SK-N-SH (cell line): ENCODE measurements at regions not wholly inside any gene's neighbourhood (a gene's known extent, or its start where the extent isn't known, plus 50 kb on each side); places are given as distances from the start of the nearest gene placed in this dataset.

ENCODE experiments used
- CTCF ChIA-PET: fragments of 300-600, 350-600 bp; formaldehyde crosslinking; extraction: SDS; loops from one replicate; lab custom pipeline; 2021; lab: Yijun Ruan, JAX
- POLR2A ChIA-PET: fragments of 350-600 bp; sonication (Branson Sonifier 250); formaldehyde crosslinking; extraction: SDS; loops from one replicate; lab custom pipeline; 2020; ENCODE audit warnings: antibody characterized with exemption, inconsistent platforms; lab: Yijun Ruan, JAX
- DNase-seq: peaks from one replicate; pipeline ENCODE4 v3.0.0; 2012
- H2AFZ ChIP-seq: fragments of 200-600 bp; sonication (generic); 2 replicates; pipeline ENCODE4 v1.8.1; 2016; ENCODE audit warnings: antibody characterized with exemption, mild to moderate bottlenecking, low read depth
- H3F3A ChIP-seq: fragments of 200-600 bp; sonication (generic); replicated peaks from 2 replicates; pipeline ENCODE3; 2016; ENCODE audit warnings: antibody characterized with exemption, mild to moderate bottlenecking; ENCODE audit not compliant: insufficient read depth
- H3K27ac ChIP-seq, 2 experiments: fragments of 200-500 bp in 1 of 2; fragments of 200-600 bp in 1 of 2; sonication (Bioruptor generic) in 1 of 2; sonication (generic), shearing (Covaris generic) in 1 of 2; 2 replicates each; pipeline versions ENCODE4 v1.5.1 to v1.6.1; 2014 to 2016; ENCODE audit warnings: low read depth in 2 of 2, inconsistent platforms in 1 of 2, low read length in 1 of 2, mild to moderate bottlenecking in 1 of 2, mixed read lengths in 1 of 2
- H3K27me3 ChIP-seq: fragments of 200-600 bp; sonication (generic), shearing (Covaris generic); 2 replicates; pipeline ENCODE4 v1.6.1; 2016; ENCODE audit warnings: mixed run types; ENCODE audit not compliant: insufficient read depth
- H3K36me3 ChIP-seq, 2 experiments: fragments of 200-500 bp in 1 of 2; fragments of 200-600 bp in 1 of 2; sonication (Bioruptor generic) in 1 of 2; sonication (generic) in 1 of 2; replicated peaks in 1 of 2; 2 replicates each; pipeline versions ENCODE3 to v1.5.1; 2014 to 2016; ENCODE audit warnings: low read length in 1 of 2, mild to moderate bottlenecking in 1 of 2; ENCODE audit not compliant: insufficient read depth in 2 of 2, control insufficient read depth in 1 of 2
- H3K4me1 ChIP-seq, 2 experiments: fragments of 200-500 bp in 1 of 2; fragments of 200-600 bp in 1 of 2; sonication (Bioruptor generic) in 1 of 2; sonication (generic), shearing (Covaris generic) in 1 of 2; 2 replicates each; pipeline versions ENCODE4 v1.5.1 to v1.6.1; 2014 to 2016; ENCODE audit warnings: low read depth in 1 of 2, low read length in 1 of 2, mixed run types in 1 of 2; ENCODE audit not compliant: insufficient read depth in 2 of 2, control insufficient read depth in 1 of 2
- H3K4me2 ChIP-seq: fragments of 200-600 bp; sonication (generic), shearing (Covaris generic); 2 replicates; pipeline ENCODE4 v1.6.1; 2017; ENCODE audit warnings: mixed run types
- H3K4me3 ChIP-seq, 2 experiments: fragments of 200-500 bp in 1 of 2; fragments of 200-600 bp in 1 of 2; sonication (Bioruptor generic) in 1 of 2; sonication (generic), shearing (Covaris generic) in 1 of 2; 2 replicates each; pipeline versions ENCODE4 v1.5.1 to v1.8.1; 2014 to 2016; ENCODE audit warnings: low read depth in 2 of 2, inconsistent platforms in 1 of 2, low read length in 1 of 2, mild to moderate bottlenecking in 1 of 2, mixed read lengths in 1 of 2, moderate library complexity in 1 of 2
- H3K79me2 ChIP-seq: fragments of 200-600 bp; sonication (generic); 2 replicates; pipeline ENCODE4 v1.8.1; 2017; ENCODE audit warnings: mild to moderate bottlenecking; ENCODE audit not compliant: insufficient read depth
- H3K9ac ChIP-seq: fragments of 200-600 bp; sonication (generic); 2 replicates; pipeline ENCODE4 v1.6.1; 2017; ENCODE audit warnings: mixed run types
- H3K9me2 ChIP-seq: fragments of 200-600 bp; sonication (generic); 2 replicates; pipeline ENCODE4 v1.6.1; 2017; ENCODE audit warnings: mixed run types
- H3K9me3 ChIP-seq: fragments of 200-600 bp; sonication (generic); 2 replicates; pipeline ENCODE4 v1.6.1; 2017; ENCODE audit warnings: mixed run types, mild to moderate bottlenecking, moderate library complexity
- H4K20me1 ChIP-seq: fragments of 200-600 bp; sonication (generic); 2 replicates; pipeline ENCODE4 v1.6.1; 2017; ENCODE audit warnings: mild to moderate bottlenecking, mixed run types; ENCODE audit not compliant: insufficient read depth
- ELF1 ChIP-seq: IDR thresholded peaks from 2 replicates; pipeline ENCODE4 v1.4.0; 2012
- EP300 ChIP-seq, 2 experiments: IDR thresholded peaks; 2 replicates each; pipeline versions ENCODE4 v1.4.0 to v1.6.1; 2012; ENCODE audit warnings: borderline replicate concordance in 1 of 2, low read depth in 1 of 2, low read length in 1 of 2
- FOXM1 ChIP-seq: IDR thresholded peaks from 2 replicates; pipeline ENCODE4 v1.4.0; 2012; ENCODE audit warnings: low read depth, mild to moderate bottlenecking
- GABPA ChIP-seq: IDR thresholded peaks from 2 replicates; pipeline ENCODE4 v1.4.0; 2012; ENCODE audit warnings: low read depth, mild to moderate bottlenecking
- GATA2 ChIP-seq: sonication (generic); formaldehyde crosslinking; IDR thresholded peaks from 2 replicates; pipeline ENCODE4 v1.5.0; 2020; ENCODE audit warnings: mild to moderate bottlenecking, missing genetic modification reagents
- JUND ChIP-seq: IDR thresholded peaks from 2 replicates; pipeline ENCODE4 v1.4.0; 2012
- NFIC ChIP-seq: IDR thresholded peaks from 2 replicates; pipeline ENCODE4 v1.4.0; 2012; ENCODE audit warnings: borderline replicate concordance
- RCOR1 ChIP-seq: fragments of 150-350 bp; IDR thresholded peaks from 2 replicates; pipeline ENCODE4 v1.6.1; 2017; ENCODE audit warnings: antibody characterized with exemption, low read length
- SIN3A ChIP-seq: IDR thresholded peaks from 2 replicates; pipeline ENCODE4 v1.6.1; 2012; ENCODE audit warnings: low read depth, mild to moderate bottlenecking, low read length, moderate library complexity, borderline replicate concordance
- TAF1 ChIP-seq: IDR thresholded peaks from 2 replicates; pipeline ENCODE4 v1.6.1; 2012; ENCODE audit warnings: low read depth, mild to moderate bottlenecking, low read length, moderate library complexity, borderline replicate concordance
- TEAD4 ChIP-seq: IDR thresholded peaks from 2 replicates; pipeline ENCODE4 v1.4.0; 2012; ENCODE audit warnings: mild to moderate bottlenecking, borderline replicate concordance; ENCODE audit not compliant: insufficient read depth
- YY1 ChIP-seq: IDR thresholded peaks from 2 replicates; pipeline ENCODE4 v1.4.0; 2012; ENCODE audit warnings: low read depth, mild to moderate bottlenecking
- WGBS: methylation state at CpG from one replicate; pipeline ENCODE4 v1.1.6; 2017; ENCODE audit warnings: low lambda C conversion rate; 5-methylcytosine and 5-hydroxymethylcytosine counted together
- TF ChIP-seq, protein P1 (sequence below): IDR thresholded peaks from 2 replicates; pipeline ENCODE4 v1.4.0; 2012; ENCODE audit warnings: low read depth, borderline replicate concordance
- TF ChIP-seq, protein P2 (sequence below): fragments of 150-350 bp; IDR thresholded peaks from 2 replicates; pipeline ENCODE4 v1.6.1; 2016; ENCODE audit warnings: mild to moderate bottlenecking, low read depth, low read length
- TF ChIP-seq, protein P3 (sequence below): IDR thresholded peaks from 2 replicates; pipeline ENCODE4; 2012
- TF ChIP-seq, protein P4 (sequence below): IDR thresholded peaks from 2 replicates; pipeline ENCODE4 v1.4.0; 2012; ENCODE audit warnings: low read depth, borderline replicate concordance

DNA sequence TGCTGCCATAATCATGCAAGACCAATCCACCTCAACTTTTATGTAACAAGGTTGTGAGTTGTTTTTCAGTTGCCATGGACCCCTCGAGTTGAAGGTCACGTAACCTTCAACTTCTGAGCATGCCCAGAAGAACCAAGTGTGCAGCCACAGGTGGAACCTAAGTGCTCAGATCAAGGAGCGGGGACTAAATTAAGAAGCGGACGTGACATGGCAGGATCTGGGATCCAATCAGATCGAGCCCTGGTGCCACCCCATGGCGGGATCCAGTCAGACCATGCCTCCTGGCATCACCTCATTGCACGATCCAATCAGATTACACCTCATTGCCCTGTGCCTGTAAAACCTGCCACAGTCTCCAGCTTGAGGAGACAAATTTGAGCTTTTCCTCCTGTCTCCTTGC is 204.5 kb upstream of the CDH5 start:
- H3K9me2 ChIP-seq = no peaks in the 10 kb centered on the region
- no peaks in the 10 kb centered on the region for H3K27me3 ChIP-seq
- no peaks in the 10 kb centered on the region for H3F3A ChIP-seq
- no peaks in the 10 kb centered on the region for H3K9me3 ChIP-seq
- no peaks in the 10 kb centered on the region for H3K79me2 ChIP-seq
- ChIA-PET CTCF (no interaction called here), POLR2A (no interaction called here)
- H3K4me3 ChIP-seq = no peak overlapping the region
- WGBS = 68% methylated on average over 8 of the region's 8 CpGs
- H3K4me1 ChIP-seq = peaks cover 0 to 4% of the 10 kb centered on the region in 2 experiments; a peak in 1 of 4 replicates
- no peak for DNase-seq
- H2AFZ ChIP-seq = no peak overlapping the region
- H4K20me1 ChIP-seq = no peaks in the 10 kb centered on the region
- H3K9ac ChIP-seq = no peak overlapping the region
- H3K36me3 ChIP-seq = no peaks in the 10 kb centered on the region
- TF ChIP-seq RCOR1 (no peak), TAF1 (no peak), GABPA (no peak), NFIC (no peak), ELF1 (no peak), GATA2 (CRISPR knock-in tag) (no peak), SIN3A (no peak), TEAD4 (no peak), EP300 (IDR thresholded peaks at IDR 0.05; ENCODE audit: borderline replicate concordance in 1 of 2, low read depth in 1 of 2, low read length in 1 of 2) (no peak), YY1 (no peak), FOXM1 (no peak), JUND (no peak)
- TF ChIP-seq, protein P1, sequence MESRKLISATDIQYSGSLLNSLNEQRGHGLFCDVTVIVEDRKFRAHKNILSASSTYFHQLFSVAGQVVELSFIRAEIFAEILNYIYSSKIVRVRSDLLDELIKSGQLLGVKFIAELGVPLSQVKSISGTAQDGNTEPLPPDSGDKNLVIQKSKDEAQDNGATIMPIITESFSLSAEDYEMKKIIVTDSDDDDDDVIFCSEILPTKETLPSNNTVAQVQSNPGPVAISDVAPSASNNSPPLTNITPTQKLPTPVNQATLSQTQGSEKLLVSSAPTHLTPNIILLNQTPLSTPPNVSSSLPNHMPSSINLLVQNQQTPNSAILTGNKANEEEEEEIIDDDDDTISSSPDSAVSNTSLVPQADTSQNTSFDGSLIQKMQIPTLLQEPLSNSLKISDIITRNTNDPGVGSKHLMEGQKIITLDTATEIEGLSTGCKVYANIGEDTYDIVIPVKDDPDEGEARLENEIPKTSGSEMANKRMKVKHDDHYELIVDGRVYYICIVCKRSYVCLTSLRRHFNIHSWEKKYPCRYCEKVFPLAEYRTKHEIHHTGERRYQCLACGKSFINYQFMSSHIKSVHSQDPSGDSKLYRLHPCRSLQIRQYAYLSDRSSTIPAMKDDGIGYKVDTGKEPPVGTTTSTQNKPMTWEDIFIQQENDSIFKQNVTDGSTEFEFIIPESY = no peak
- TF ChIP-seq, protein P2, sequence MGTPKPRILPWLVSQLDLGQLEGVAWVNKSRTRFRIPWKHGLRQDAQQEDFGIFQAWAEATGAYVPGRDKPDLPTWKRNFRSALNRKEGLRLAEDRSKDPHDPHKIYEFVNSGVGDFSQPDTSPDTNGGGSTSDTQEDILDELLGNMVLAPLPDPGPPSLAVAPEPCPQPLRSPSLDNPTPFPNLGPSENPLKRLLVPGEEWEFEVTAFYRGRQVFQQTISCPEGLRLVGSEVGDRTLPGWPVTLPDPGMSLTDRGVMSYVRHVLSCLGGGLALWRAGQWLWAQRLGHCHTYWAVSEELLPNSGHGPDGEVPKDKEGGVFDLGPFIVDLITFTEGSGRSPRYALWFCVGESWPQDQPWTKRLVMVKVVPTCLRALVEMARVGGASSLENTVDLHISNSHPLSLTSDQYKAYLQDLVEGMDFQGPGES = no peak
- TF ChIP-seq, protein P3, sequence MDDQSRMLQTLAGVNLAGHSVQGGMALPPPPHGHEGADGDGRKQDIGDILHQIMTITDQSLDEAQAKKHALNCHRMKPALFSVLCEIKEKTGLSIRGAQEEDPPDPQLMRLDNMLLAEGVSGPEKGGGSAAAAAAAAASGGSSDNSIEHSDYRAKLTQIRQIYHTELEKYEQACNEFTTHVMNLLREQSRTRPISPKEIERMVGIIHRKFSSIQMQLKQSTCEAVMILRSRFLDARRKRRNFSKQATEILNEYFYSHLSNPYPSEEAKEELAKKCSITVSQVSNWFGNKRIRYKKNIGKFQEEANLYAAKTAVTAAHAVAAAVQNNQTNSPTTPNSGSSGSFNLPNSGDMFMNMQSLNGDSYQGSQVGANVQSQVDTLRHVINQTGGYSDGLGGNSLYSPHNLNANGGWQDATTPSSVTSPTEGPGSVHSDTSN = no peak
- TF ChIP-seq, protein P4, sequence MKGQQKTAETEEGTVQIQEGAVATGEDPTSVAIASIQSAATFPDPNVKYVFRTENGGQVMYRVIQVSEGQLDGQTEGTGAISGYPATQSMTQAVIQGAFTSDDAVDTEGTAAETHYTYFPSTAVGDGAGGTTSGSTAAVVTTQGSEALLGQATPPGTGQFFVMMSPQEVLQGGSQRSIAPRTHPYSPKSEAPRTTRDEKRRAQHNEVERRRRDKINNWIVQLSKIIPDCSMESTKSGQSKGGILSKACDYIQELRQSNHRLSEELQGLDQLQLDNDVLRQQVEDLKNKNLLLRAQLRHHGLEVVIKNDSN = no peak
- no peak overlapping the region for H3K4me2 ChIP-seq
- no peak overlapping the region for H3K27ac ChIP-seq
